ENCODE measurements at regions not wholly inside any gene's neighbourhood (a gene's known extent, or its start where the extent isn't known, plus 50 kb on each side); places are given as distances from the start of the nearest gene placed in this dataset.

DNA sequence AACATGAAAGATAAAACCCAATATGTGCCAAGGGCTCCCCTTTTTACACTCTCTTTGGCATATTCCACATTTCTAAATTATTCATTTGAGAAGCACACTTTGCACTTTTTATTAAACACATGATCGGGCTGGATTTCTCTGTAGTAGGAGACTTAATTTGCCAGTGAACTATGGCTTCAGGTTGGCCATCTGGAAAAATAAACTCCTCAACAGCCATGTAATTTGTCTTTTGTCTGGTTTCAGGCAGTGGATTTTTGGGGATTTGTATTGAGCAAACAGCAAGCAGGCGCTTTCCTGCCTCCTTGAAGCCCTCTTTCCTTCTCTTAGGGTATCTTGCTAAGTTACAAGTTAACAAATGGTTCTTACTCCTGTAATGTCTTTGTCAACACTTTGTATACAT, 73.0 kb upstream of the DMRTA1 start:
- TF ChIP-seq POLR2A (IDR thresholded peaks at IDR 0.05) (no peak), CTCF (IDR thresholded peaks at IDR 0.05) (no peak), EP300 (IDR thresholded peaks at IDR 0.05) (no peak)

All from upper lobe of left lung (tissue), 4 donors.